ENCODE measurements at regions not wholly inside any gene's neighbourhood (a gene's known extent, or its start where the extent isn't known, plus 50 kb on each side); places are given as distances from the start of the nearest gene placed in this dataset.
"Not testable (repeated sequence)": the region's sequence is repeated elsewhere in the genome, so short reads cannot be mapped to it uniquely, and the experiment has no call there.

DNA sequence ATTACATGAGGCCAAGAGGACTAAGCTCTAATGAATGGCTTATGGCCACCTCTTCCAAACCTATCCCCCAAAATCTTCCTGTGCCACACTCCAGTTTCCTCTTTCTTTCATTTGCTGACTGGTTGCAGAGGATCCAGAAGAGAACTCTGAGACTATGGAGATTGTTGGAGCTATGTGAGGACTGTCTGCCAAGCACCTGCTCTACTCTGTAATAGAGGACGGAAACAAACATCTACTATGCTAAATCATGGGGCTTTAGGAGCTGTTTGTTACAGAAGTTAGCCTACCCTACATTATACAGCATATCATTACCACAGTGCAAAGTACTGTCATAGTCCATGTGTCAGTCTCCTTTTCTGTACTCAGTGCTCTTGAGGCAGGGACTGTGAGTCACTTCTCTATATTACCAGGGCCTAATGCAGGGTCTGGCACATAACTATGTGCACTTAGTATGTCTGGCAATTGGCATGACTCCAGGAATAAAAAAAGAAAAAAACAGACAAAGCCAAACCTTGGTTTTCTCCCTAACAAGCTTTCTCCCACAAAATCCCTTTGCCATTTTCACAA is 95.1 kb downstream of the RPAP3 start:
- DNase-seq (ENCODE audit: low spot score) = no peak

DNA sequence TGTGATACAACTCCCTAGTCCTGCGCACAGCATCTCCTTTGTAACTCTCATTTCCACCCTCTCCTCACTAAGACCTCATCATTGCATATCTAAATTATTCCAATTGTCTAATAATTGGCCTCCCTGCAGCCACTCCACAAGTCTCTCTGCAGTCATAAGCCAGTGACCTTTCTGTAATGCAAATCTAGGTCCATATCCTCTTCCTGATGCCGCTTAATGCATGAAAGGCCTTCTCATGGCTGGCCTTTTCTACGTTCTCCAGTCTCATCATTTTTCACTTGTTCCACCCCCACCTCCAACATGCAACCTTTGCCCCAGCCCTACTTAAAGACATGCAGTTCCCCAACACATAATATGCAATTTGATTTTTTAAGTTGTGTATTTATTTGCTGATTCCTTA is 96.0 kb downstream of the RPAP3 start:
- DNase-seq (ENCODE audit: low spot score) = no peak

DNA sequence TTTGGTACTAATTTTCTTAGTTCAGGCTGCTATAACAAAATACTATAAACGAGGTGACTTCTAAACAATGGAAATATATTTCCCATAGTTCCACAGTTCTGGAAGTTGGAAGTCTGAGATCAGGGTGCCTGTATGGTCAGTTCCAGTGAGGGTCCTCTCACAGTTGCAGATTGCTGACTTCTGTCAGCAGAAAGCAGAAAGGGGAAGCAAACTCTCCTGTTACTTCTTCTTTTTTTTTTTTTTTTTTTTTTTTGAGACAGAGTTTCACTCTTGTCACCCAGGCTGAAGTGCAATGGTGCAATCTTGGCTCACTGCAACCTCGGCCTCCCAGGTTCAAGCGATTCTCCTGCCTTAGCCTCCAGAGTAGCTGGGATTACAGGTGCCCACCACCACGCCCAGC is 97.2 kb downstream of the RPAP3 start:
- DNase-seq (ENCODE audit: low spot score) = not testable (repeated sequence)

- DNase-seq (ENCODE audit: low spot score) = no peak
These were observed 101.5 kb downstream of the RPAP3 start for GRCh38 chr12:47604221-47604873.

DNA sequence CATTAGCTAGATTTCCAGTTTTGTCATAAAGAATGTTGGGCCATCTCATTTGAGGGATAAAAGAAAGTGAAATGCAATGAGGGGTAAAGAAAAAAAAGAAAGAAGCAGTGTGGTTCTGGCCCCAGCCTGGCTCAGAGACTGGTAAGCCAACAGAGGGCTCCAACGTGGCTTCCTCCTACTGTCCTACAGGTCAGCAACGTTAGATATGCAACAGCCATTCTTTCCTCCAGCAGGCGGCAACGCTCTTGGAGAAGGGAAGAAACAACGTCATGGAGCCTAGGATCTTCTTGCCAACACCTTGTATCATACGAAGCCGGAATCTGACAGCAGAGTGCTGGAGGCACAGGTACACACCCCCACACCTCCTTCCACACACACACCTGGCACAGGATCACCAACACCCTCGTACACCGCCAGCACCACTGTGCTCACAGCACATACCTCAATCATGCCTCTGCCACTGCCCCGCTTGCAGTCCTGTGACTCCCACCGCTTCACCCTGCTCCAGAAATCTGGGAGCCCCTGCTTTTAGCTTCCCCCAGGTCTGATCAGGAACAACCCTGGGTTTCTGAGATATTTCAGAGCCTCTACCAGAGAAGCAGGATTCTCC is 102.8 kb downstream of the RPAP3 start:
- DNase-seq (ENCODE audit: low spot score) = no peak

DNA sequence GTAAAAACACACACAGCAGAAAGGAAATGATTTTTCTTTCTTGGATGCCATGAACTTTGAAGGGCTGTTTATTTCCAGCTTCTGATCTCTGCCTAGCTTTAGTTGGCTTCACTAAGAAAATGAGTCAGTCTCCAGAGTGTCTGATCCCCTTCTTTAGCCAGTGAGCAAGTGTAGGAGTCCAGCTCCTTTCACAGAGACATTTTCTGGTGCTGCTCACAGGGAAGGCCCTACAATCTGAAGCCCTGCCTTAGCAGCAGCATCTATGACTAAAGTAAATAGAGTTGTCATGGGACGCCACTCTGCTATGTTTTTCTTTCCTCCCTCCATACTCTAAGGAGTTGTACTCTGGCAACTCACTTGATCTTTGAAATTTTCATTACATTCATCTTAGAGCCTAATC is 103.5 kb downstream of the RPAP3 start:
- no peak for DNase-seq (ENCODE audit: low spot score)

DNA sequence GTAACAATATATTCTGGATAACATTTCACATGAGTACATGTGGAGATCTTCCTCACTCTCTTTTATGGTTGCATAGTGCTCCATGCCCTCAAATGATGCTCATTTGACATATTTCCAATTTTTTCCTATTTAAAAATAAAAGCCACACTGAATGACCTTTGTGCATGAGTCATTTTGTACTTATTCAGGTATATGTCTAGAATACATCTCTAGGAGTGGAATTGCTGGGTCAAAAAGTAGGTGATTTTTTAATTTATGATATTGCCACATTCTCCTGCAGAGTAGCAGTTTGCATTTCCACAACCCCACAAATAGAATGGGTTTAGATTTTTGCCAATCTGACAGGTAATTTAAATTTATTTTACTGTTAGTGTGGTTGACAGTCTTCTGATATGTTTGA is 104.8 kb downstream of the RPAP3 start:
- no peak for DNase-seq (ENCODE audit: low spot score)

- no peak for DNase-seq (ENCODE audit: low spot score)
These were observed 114.0 kb downstream of the RPAP3 start for GRCh38 chr12:47591795-47592194.

- no peak for DNase-seq (ENCODE audit: low spot score)
These were observed 114.5 kb downstream of the RPAP3 start for GRCh38 chr12:47591361-47591791.

- DNase-seq (ENCODE audit: low spot score) = no peak
These were observed 115.0 kb downstream of the RPAP3 start for GRCh38 chr12:47590771-47591360.

- no peak for DNase-seq (ENCODE audit: low spot score)
These were observed 118.7 kb downstream of the RPAP3 start for GRCh38 chr12:47586952-47587669.

DNA sequence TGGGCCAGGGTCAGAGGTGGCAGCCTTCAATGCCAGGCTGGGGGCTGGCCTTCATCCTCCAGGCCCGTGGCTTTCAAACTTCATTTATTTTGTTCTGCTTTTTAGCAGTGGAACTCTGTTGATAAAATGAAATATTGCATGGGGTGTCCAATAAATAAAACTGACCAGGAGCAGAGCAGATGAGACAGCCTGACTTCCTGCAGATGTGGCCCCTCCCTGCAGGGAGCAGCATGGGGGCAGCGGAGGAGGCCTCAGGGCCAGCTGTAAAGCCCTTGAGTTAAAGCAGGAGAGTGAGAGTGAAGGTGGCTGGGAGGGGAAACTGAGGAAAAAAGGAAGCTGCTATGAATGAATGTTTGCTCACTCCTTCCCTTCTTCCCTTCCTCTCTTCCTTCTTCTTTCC is 120.3 kb downstream of the RPAP3 start:
- DNase-seq (ENCODE audit: low spot score) = no peak

DNA sequence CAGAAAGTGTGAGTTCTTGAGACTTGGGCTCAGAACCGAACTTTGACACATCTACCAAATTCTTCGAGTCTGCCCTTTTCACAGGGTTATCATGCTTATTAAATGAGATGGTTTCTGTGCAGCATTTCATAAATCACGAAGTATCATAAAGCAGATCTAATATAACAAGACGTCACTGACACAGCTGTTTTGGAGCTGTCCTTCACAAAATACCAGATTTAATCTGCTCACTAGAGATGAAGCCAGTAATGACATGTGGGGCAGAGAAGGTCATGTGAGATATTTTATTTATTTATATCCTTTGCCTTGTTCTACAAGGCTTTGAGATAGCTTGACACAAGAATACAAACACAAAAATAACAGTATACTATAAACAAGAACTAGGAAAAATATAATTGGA is 127.0 kb downstream of the RPAP3 start:
- no peak for DNase-seq (ENCODE audit: low spot score)

GRCh38 chr12:47577206-47577989 is 128.4 kb downstream of the RPAP3 start:
- DNase-seq (ENCODE audit: low spot score) = no peak

DNA sequence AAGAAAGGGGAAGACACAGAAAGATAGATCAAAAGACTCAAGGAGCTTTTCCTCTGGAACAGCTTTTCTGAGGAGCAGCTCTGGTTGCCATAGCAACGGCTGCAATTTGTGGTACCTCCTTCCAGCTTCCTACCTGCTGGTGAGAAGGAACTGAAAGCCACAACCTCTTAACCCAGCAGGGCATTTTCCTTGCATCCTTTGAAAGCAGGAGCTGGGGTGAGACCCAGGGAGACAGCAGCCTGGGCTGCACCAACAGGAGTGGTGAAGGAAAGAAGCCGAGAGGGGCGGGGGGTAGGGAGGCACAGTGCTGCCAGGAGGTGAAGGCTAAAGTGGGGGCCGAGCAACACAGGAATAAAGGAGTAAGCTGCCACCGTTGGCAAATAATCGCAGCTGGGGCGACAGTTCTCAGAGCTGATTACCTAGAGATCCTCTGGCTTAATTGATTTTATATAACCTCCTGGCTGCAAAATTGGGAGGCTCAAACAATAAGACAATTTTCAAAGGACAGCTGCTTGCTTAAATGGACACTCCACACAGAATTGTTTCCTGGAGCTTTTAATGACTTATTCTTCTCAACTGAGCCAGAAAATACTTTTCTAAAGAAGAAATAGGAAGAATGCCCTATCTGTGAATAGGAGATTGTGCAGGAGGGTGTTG is 129.4 kb downstream of the RPAP3 start:
- DNase-seq (ENCODE audit: low spot score) = no peak

GRCh38 chr12:47574252-47575021 is 131.4 kb downstream of the RPAP3 start:
- no peak for DNase-seq (ENCODE audit: low spot score)

DNA sequence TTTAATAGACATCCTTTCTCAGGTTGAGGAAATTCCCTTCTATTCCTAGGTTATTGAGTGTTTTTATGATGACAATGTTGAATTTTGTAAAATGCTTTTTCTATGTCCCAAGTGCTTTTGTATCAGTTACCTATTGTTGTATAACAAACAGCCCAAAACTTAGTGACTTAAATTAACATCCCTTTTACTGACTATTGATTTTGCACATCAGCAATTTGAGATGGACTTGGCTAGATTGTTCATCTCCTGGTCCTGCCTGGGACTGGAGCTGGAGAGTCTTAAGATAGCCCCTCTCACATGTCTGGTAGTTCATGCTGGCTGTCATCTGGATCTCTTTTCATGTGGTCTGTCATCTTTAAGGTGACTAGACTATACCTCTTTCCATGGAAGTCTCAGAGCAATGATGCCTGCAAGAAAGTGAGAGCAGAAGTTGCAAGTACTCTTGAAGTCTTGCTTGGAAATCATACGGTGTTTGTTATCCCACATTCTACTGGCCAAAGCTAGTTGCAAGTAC is 132.6 kb downstream of the RPAP3 start:
- DNase-seq (ENCODE audit: low spot score) = no peak

DNA sequence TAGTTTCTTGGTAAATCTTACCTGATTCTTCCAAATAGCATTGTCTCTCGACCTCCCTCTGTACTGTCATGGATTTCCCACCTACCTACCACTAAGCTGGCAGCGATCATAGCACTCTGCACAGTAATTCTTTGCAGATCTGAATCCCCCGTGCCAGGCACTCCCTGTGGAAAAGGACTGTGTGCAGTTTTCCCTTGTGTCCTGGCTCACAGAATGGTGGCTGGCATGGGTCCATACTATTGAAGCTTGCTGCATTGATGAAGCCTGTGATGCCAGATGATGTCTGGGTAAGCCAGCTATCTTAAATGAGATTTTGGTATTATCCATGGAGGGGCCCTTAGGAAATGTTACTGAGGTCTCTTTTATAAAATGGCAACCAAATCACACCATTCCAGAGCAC is 135.7 kb downstream of the RPAP3 start:
- DNase-seq (ENCODE audit: low spot score) = no peak

GRCh38 chr12:47562201-47562600 is 143.6 kb downstream of the RPAP3 start:
- DNase-seq (ENCODE audit: low spot score) = no peak

GRCh38 chr12:47561746-47562145 is 144.1 kb downstream of the RPAP3 start:
- no peak for DNase-seq (ENCODE audit: low spot score)

Measured in ureter (tissue), 1 donor.